Smooth muscle cell of the brain vasculature (primary cell): ENCODE measurements at regions not wholly inside any gene's neighbourhood (a gene's known extent, or its start where the extent isn't known, plus 50 kb on each side); places are given as distances from the start of the nearest gene placed in this dataset.

Experiments used
- DNase-seq: peaks from one replicate; pipeline ENCODE4 v3.0.0-alpha.2; 2012; ENCODE audit warnings: low read depth, low spot score

- no peak for DNase-seq
Observed at GRCh38 chr5:96035796-96036195, 74.1 kb upstream of the ELL2 start.

- no peak for DNase-seq
Observed at GRCh38 chr5:96033116-96033515, 71.5 kb upstream of the ELL2 start.

GRCh38 chr5:96031811-96032261, 70.2 kb upstream of the ELL2 start:
- DNase-seq: no peak

GRCh38 chr5:96031180-96031579, 69.5 kb upstream of the ELL2 start:
- no peak for DNase-seq

GRCh38 chr5:96026406-96027041, 64.9 kb upstream of the ELL2 start:
- DNase-seq: no peak

GRCh38 chr5:96024683-96025475, 63.2 kb upstream of the ELL2 start:
- no peak for DNase-seq

- DNase-seq: no peak
Observed at GRCh38 chr5:96023518-96023917, 61.9 kb upstream of the ELL2 start.

GRCh38 chr5:96022971-96023370, 61.3 kb upstream of the ELL2 start:
- no peak for DNase-seq

- DNase-seq: peak; percentile 44
Observed at GRCh38 chr5:96017951-96018350, 56.3 kb upstream of the ELL2 start.

- DNase-seq: no peak
Observed at GRCh38 chr5:96016216-96016615, 54.6 kb upstream of the ELL2 start.

GRCh38 chr5:96015709-96016108, 54.1 kb upstream of the ELL2 start:
- no peak for DNase-seq

- DNase-seq: no peak
Observed at GRCh38 chr5:96014395-96014794, 52.7 kb upstream of the ELL2 start.

- no peak for DNase-seq
Observed at GRCh38 chr5:96013254-96013653, 51.6 kb upstream of the ELL2 start.

GRCh38 chr5:96012399-96012798, 50.7 kb upstream of the ELL2 start:
- no peak for DNase-seq
